ENCODE measurements at regions not wholly inside any gene's neighbourhood (a gene's known extent, or its start where the extent isn't known, plus 50 kb on each side); places are given as distances from the start of the nearest gene placed in this dataset.

DNA sequence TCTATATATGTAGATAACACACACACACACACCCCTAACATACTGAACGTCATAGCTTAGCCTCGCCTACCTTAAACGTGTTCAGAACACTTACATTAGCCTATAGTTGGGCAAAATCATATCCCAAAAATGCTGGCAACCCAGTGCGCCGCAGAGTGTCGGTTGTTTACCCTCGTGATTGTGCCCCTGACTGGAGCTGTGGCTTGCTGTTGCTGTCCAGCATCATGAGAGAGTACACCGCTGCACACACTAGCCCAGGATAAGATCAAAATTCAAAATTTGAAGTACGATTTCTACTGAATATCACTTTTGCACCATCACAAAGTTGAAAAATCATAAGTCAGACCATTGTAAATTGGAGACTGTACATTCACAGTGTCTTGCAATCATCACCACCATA, 73.1 kb upstream of the COG2 start:
- no peak overlapping the region for H3K14ac ChIP-seq (replicated peaks; ENCODE audit: low read depth, low read length)
- H3K4me3 ChIP-seq (ENCODE audit: insufficient read depth, low read depth, low read length): no peak overlapping the region
- H2BK5ac ChIP-seq (ENCODE audit: low read depth, low read length, poor library complexity, severe bottlenecking): no peak overlapping the region
- no peaks in the 10 kb centered on the region for H4K20me1 ChIP-seq (ENCODE audit: insufficient read depth, low read length)
- no peaks in the 10 kb centered on the region for H3K4me1 ChIP-seq (ENCODE audit: control insufficient read depth, insufficient read depth, low read length)
- no peak overlapping the region for H2BK15ac ChIP-seq (ENCODE audit: low read depth, low read length)
- 60% methylated on average over 5 of the region's 9 CpGs; no CpG with 5 or more reads in 1 of the 2 experiments for WGBS, 2 experiments (ENCODE audit: extremely low coverage in 2 of 2, insufficient read length in 1 of 2)
- TF ChIP-seq NFE2L2 (IDR thresholded peaks at IDR 0.05; ENCODE audit: low read depth, low read length): no peak
- TF ChIP-seq FOS (IDR thresholded peaks at IDR 0.05; ENCODE audit: low read depth, low read length): no peak
- no peaks in the 10 kb centered on the region for H3K27me3 ChIP-seq (ENCODE audit: control insufficient read depth, insufficient read depth, low read length)
- H3K4ac ChIP-seq (ENCODE audit: low read depth, low read length): no peak overlapping the region
- no TSS peak for BruUV-seq (replicated peaks)
- no peak overlapping the region for H3K27ac ChIP-seq (ENCODE audit: insufficient read depth, low read length)
- DNase-seq (no peak), ATAC-seq (ENCODE audit: low read depth) (no peak)
- H3K23ac ChIP-seq (ENCODE audit: low read depth, low read length): no peak overlapping the region
- in situ Hi-C loops (cut with MboI; ENCODE audit: low sequenced_read_pairs) (no loop called here), dilution Hi-C loops (cut with HindIII; ENCODE audit: low sequenced_read_pairs, unreplicated experiment) (no loop called here), intact Hi-C loops (cut with micrococcal nuclease) (no loop called here)
- no peak overlapping the region for H3K9ac ChIP-seq (ENCODE audit: low read depth, low read length)
- CTCF ChIA-PET: no interaction called here
- no peaks in the 10 kb centered on the region for H3K36me3 ChIP-seq (ENCODE audit: control insufficient read depth, insufficient read depth, low read length)
- no peaks in the 10 kb centered on the region for H3K79me1 ChIP-seq (ENCODE audit: low read depth in 1 of 2, low read length in 2 of 2)
- H3K4me2 ChIP-seq (ENCODE audit: low read depth, low read length): no peak overlapping the region
- POLR2A ChIA-PET (ENCODE audit: unreplicated experiment): no interaction called here
- H3K56ac ChIP-seq (ENCODE audit: extremely low read depth, insufficient read depth, low read length): no peak overlapping the region
- no peak overlapping the region for H2BK20ac ChIP-seq (ENCODE audit: low read depth, low read length)
- H2AFZ ChIP-seq (replicated peaks; ENCODE audit: low read length, poor library complexity): no peak overlapping the region
- H4K91ac ChIP-seq (ENCODE audit: insufficient read depth, low read depth, low read length): no peak overlapping the region
- no peak overlapping the region for H2AK9ac ChIP-seq (replicated peaks; ENCODE audit: low read depth, low read length, poor library complexity)
- H4K5ac ChIP-seq (ENCODE audit: low read depth, low read length): no peak overlapping the region
- no peaks in the 10 kb centered on the region for H3K9me3 ChIP-seq (ENCODE audit: control insufficient read depth, insufficient read depth, low read length)
- H2AK5ac ChIP-seq (ENCODE audit: low read depth, low read length): no peak overlapping the region
- H4K8ac ChIP-seq (ENCODE audit: low read depth in 2 of 2, low read length in 2 of 2): no peak overlapping the region
- no peak overlapping the region for H3K18ac ChIP-seq (ENCODE audit: low read depth, low read length)
- no peak overlapping the region for H2BK120ac ChIP-seq (ENCODE audit: low read depth, low read length)
- H3K9me1 ChIP-seq (ENCODE audit: insufficient read depth, low read length): no peaks in the 10 kb centered on the region
